GM23338 (cell line): ENCODE measurements at regions not wholly inside any gene's neighbourhood (a gene's known extent, or its start where the extent isn't known, plus 50 kb on each side); places are given as distances from the start of the nearest gene placed in this dataset.

Source experiments
- CTCF ChIP-seq, 2 experiments: fragments of 200-600 bp in 1 of 2; sonication (generic) in 1 of 2; conservative IDR thresholded peaks; 2 replicates each; pipeline versions ENCODE4 v1.5.1 to v1.6.1; 2016 to 2017; ENCODE audit warnings: antibody characterized with exemption in 2 of 2, low read depth in 2 of 2, mild to moderate bottlenecking in 2 of 2, moderate library complexity in 1 of 2
- EZH2 ChIP-seq: fragments of 200-600 bp; sonication (generic); IDR thresholded peaks from one replicate; pipeline ENCODE4 v1.8.0; 2017; ENCODE audit warnings: antibody characterized with exemption, mild to moderate bottlenecking, low read depth; ENCODE audit not compliant: unreplicated experiment

- no peak for TF ChIP-seq CTCF (conservative IDR thresholded peaks at IDR 0.05; ENCODE audit: low read depth in 2 of 2)
- no peak for TF ChIP-seq EZH2
Observed at GRCh38 chr15:26001201-26001600, 138.1 kb upstream of the ATP10A start.
